ENCODE measurements at regions not wholly inside any gene's neighbourhood (a gene's known extent, or its start where the extent isn't known, plus 50 kb on each side); places are given as distances from the start of the nearest gene placed in this dataset.
A peak's percentile ranks its signal among the peaks of the same experiment; 100 is the strongest.
"Not testable (repeated sequence)": the region's sequence is repeated elsewhere in the genome, so short reads cannot be mapped to it uniquely, and the experiment has no call there.

- intact Hi-C loops (cut with DNase I): no loop called here
- ATAC-seq: no peak
- DNase-seq: no peak
These were observed 74.0 kb upstream of the CLDN5 start for GRCh38 chr22:19598054-19598855.

GRCh38 chr22:19599004-19599403 is 74.8 kb upstream of the CLDN5 start:
- DNase-seq (no peak), ATAC-seq (no peak)
- intact Hi-C loops (cut with DNase I): no loop called here

- ATAC-seq (no peak), DNase-seq (no peak)
- intact Hi-C loops (cut with DNase I): no loop called here
These were observed 75.5 kb upstream of the CLDN5 start for GRCh38 chr22:19599626-19600243.

GRCh38 chr22:19603346-19603745 is 79.1 kb upstream of the CLDN5 start:
- DNase-seq; ATAC-seq; intact Hi-C loops (cut with DNase I): not testable (repeated sequence)

- DNase-seq: no peak
- intact Hi-C loops (cut with DNase I): no loop called here
- no peak for ATAC-seq
These were observed 79.6 kb upstream of the CLDN5 start for GRCh38 chr22:19603767-19604166.

- intact Hi-C loops (cut with DNase I): no loop called here
- no peak for ATAC-seq
- no peak for DNase-seq
These were observed 80.6 kb upstream of the CLDN5 start for GRCh38 chr22:19604711-19605268.

- no peak for ATAC-seq
These were observed 81.5 kb upstream of the CLDN5 start for GRCh38 chr22:19605508-19606331.

GRCh38 chr22:19606332-19607191 is 82.4 kb upstream of the CLDN5 start:
- DNase-seq (no peak), ATAC-seq (no peak)
- intact Hi-C loops (cut with DNase I): no loop called here

More at GRCh38 chr22:19605508-19606331, 81.5 kb upstream of the CLDN5 start:
- DNase-seq: no peak
- intact Hi-C loops (cut with DNase I): no loop called here

- ATAC-seq (peak in 1 of 2 donors; percentile 73), DNase-seq (no peak)
- intact Hi-C loops (cut with DNase I): no loop called here
These were observed 83.2 kb upstream of the CLDN5 start for GRCh38 chr22:19607192-19608002.

GRCh38 chr22:19608003-19608690 is 83.9 kb upstream of the CLDN5 start:
- ATAC-seq: no peak
- no peak for DNase-seq
- intact Hi-C loops (cut with DNase I): no loop called here

- intact Hi-C loops (cut with DNase I); ATAC-seq: not testable (repeated sequence)
These were observed 85.5 kb upstream of the CLDN5 start for GRCh38 chr22:19609753-19610152.

GRCh38 chr22:19610518-19611253 is 86.5 kb upstream of the CLDN5 start:
- ATAC-seq: no peak
- no peak for DNase-seq
- intact Hi-C loops (cut with DNase I): no loop called here

More at GRCh38 chr22:19609753-19610152, 85.5 kb upstream of the CLDN5 start:
- not testable (repeated sequence) for DNase-seq

- intact Hi-C loops (cut with DNase I): no loop called here
- ATAC-seq (no peak), DNase-seq (no peak)
These were observed 87.4 kb upstream of the CLDN5 start for GRCh38 chr22:19611590-19611989.

- ATAC-seq (no peak), DNase-seq (no peak)
- intact Hi-C loops (cut with DNase I): no loop called here
These were observed 88.8 kb upstream of the CLDN5 start for GRCh38 chr22:19612866-19613572.

- intact Hi-C loops (cut with DNase I): no loop called here
- no peak for ATAC-seq
- DNase-seq: no peak
These were observed 90.3 kb upstream of the CLDN5 start for GRCh38 chr22:19614536-19614863.

- DNase-seq: no peak
- ATAC-seq: no peak
- intact Hi-C loops (cut with DNase I): no loop called here
These were observed 90.8 kb upstream of the CLDN5 start for GRCh38 chr22:19615001-19615461.

All from left cardiac atrium (tissue), 4 donors.